Suprapubic skin (tissue), 4 donors: ENCODE measurements at regions not wholly inside any gene's neighbourhood (a gene's known extent, or its start where the extent isn't known, plus 50 kb on each side); places are given as distances from the start of the nearest gene placed in this dataset.

Experiments used
- CTCF ChIP-seq, 2 donors: fragments of 200-600 bp in 1 of 2; fragments of 450-650 bp in 1 of 2; sonication (generic) in 1 of 2; IDR thresholded peaks; one replicate each; pipeline ENCODE4 v1.5.1; 2016 to 2019; ENCODE audit warnings: antibody characterized with exemption in 2 of 2, mild to moderate bottlenecking in 1 of 2, moderate library complexity in 1 of 2
- EP300 ChIP-seq: sonication (generic); formaldehyde crosslinking; IDR thresholded peaks from one replicate; pipeline ENCODE4 v1.6.1; 2017; ENCODE audit warnings: antibody characterized with exemption
- POLR2A ChIP-seq, 2 donors: fragments of 450-650 bp; IDR thresholded peaks; one replicate each; pipeline ENCODE4 v1.6.1; 2017; ENCODE audit warnings: antibody characterized with exemption in 2 of 2, mild to moderate bottlenecking in 2 of 2, moderate library complexity in 2 of 2
- POLR2AphosphoS5 ChIP-seq, 3 donors: sonication (generic); formaldehyde crosslinking; IDR thresholded peaks; one replicate each; pipeline ENCODE4 v1.6.1; 2017; ENCODE audit warnings: antibody characterized with exemption in 3 of 3

DNA sequence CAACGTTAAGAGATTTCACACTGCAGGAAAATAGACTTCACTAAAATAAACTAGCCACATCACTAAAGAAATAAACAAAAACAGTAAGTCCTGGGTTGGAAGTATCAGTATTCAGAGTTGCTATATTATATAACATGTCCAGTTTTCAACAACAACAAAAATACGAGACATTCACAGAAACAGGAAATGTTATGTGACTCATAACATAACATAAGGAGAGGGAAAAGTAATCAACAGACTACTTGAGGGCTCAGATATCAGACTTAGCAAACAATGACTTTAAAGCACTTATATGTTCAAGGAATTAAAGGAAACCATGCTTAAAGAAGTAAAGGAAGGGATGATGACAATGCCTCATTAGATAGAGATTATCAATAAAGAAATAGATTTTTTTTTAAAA is 73.5 kb upstream of the MKLN1 start:
- TF ChIP-seq CTCF (IDR thresholded peaks at IDR 0.05) (no peak), EP300 (no peak), POLR2AphosphoS5 (IDR thresholded peaks at IDR 0.05) (no peak), POLR2A (IDR thresholded peaks at IDR 0.05) (no peak)
